SK-N-MC (cell line): ENCODE measurements at regions not wholly inside any gene's neighbourhood (a gene's known extent, or its start where the extent isn't known, plus 50 kb on each side); places are given as distances from the start of the nearest gene placed in this dataset.
"Not testable (repeated sequence)": the region's sequence is repeated elsewhere in the genome, so short reads cannot be mapped to it uniquely, and the experiment has no call there.

ENCODE experiments used
- DNase-seq: peaks from one replicate; pipeline ENCODE4 v3.0.0-alpha.2; 2011; ENCODE audit warnings: low read depth, low spot score
- H3K27ac ChIP-seq: fragments of 200-600 bp; sonication (generic); 2 replicates; pipeline ENCODE4 v1.5.1; 2016; ENCODE audit warnings: mixed run types
- H3K36me3 ChIP-seq: fragments of 200-600 bp; sonication (generic); 2 replicates; pipeline ENCODE4 v1.6.1; 2017; ENCODE audit warnings: antibody characterized with exemption, low read length, mixed read lengths; ENCODE audit not compliant: insufficient read depth
- H3K4me3 ChIP-seq: fragments of 200-600 bp; sonication (generic); 2 replicates; pipeline ENCODE4 v1.5.1; 2016
- H3K9ac ChIP-seq: fragments of 200-600 bp; sonication (generic); 2 replicates; pipeline ENCODE4 v1.8.0; 2017; ENCODE audit warnings: mixed run types, mixed read lengths; ENCODE audit not compliant: insufficient read length
- H3K9me3 ChIP-seq: fragments of 200-600 bp; sonication (generic); 2 replicates; pipeline ENCODE4 v1.6.1; 2017; ENCODE audit warnings: low read depth, mild to moderate bottlenecking, antibody characterized with exemption, low read length, moderate library complexity, mixed read lengths
- EZH2 ChIP-seq: fragments of 200-600 bp; sonication (generic); IDR thresholded peaks from one replicate; pipeline ENCODE4 v1.6.1; 2017; ENCODE audit warnings: antibody characterized with exemption
- FOXP2 ChIP-seq: optimal IDR thresholded peaks from 2 replicates; pipeline ENCODE3; 2011; ENCODE audit warnings: mild to moderate bottlenecking, moderate library complexity; ENCODE audit not compliant: insufficient read depth; ENCODE audit errors: extremely low read length, control extremely low read depth
- POLR2AphosphoS5 ChIP-seq: IDR thresholded peaks from 2 replicates; pipeline ENCODE4 v1.6.1; 2012; ENCODE audit warnings: mild to moderate bottlenecking, low read depth, low read length, borderline replicate concordance

DNA sequence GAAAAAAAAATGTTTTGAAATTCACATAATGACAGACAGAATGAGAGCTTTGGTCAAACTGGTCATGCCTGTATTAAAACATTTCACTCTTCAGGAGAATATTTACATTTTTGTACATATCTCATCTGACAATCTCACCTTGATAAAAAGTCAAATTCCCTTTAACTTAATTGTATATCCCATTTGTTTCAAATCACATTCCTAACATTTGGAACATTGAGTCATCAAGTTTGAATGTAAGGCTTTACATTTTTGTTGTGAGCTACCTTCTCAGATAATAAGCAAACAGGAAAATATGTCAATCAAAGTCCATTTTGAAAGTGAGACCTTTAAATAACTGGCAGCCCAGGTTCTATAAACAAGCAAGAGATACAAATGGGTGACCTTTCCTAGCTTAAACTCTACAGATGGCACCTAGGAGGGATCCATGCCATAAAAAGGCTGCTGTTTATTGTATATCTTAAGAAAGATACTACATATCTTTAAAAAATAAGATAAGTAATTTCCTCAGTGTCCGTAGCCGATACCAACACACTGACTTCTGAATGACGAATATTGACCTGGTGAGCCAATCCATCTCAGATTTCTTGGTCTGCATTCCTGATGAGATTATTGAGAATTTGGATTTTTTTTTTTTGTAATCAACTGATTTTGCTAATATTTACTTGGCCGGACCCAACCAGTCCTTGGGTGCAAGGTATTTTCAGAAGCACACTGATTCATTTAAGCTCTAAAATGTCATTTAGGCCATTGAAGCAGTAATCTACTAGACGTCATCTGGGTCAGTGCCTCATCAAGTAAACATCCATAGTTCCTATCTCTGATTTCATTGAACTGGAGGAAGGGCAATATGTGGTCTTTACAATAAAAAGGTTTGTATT is 259.6 kb downstream of the BTG1 start:
- Histone ChIP-seq H3K9ac (no peak overlapping the region), H3K4me3 (no peak overlapping the region), H3K9me3 (no peaks in the 10 kb centered on the region), H3K27ac (no peak overlapping the region), H3K36me3 (no peaks in the 10 kb centered on the region)
- DNase-seq = no peak
- no peak for TF ChIP-seq FOXP2

DNA sequence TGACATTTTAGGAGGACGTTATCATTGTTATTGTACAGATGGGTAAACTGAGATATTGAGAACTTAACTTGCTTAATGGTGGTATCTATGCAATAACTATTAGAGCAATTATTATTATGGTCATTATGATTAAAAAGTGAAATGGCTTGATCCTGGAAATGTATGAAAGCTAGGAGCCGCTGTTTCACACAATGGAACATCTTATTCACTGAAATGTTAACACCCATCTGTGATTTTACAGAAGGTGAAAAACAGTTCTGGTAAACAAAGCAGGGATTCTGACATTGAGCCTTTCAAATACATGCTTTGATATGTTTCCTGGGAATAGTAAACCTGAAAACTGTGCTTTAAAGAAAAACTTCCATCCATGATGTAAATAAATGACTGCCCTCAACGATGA is 261.4 kb downstream of the BTG1 start:
- H3K27ac ChIP-seq = no peak overlapping the region
- no peaks in the 10 kb centered on the region for H3K36me3 ChIP-seq
- no peak overlapping the region for H3K9ac ChIP-seq
- H3K4me3 ChIP-seq = no peak overlapping the region
- H3K9me3 ChIP-seq = no peaks in the 10 kb centered on the region
- TF ChIP-seq FOXP2 = no peak
- no peak for TF ChIP-seq POLR2AphosphoS5
- TF ChIP-seq EZH2 = no peak
- no peak for DNase-seq

DNA sequence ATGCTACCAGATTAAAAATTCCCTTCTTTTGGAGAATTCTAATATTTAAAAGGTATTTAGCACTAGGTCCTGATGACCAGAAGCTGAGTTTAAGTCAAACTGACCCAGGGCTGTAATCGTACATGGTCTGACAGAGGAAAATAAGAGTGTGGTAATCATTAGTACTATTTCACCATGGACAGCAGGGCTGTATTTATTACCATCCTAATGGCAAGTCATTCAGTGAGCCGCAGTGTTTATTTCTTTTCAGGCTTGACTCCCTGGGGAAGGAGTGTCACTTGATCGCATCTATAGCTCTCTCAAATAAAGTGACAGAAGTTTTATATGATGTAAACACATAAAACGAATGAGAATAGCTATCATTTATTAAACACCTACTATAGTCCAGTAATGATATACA is 261.8 kb downstream of the BTG1 start:
- DNase-seq = no peak
- H3K27ac ChIP-seq = no peak overlapping the region
- H3K4me3 ChIP-seq = no peak overlapping the region
- H3K9ac ChIP-seq = no peak overlapping the region
- TF ChIP-seq POLR2AphosphoS5 = no peak
- no peak for TF ChIP-seq EZH2
- TF ChIP-seq FOXP2 = no peak
- no peaks in the 10 kb centered on the region for H3K36me3 ChIP-seq
- no peaks in the 10 kb centered on the region for H3K9me3 ChIP-seq

DNA sequence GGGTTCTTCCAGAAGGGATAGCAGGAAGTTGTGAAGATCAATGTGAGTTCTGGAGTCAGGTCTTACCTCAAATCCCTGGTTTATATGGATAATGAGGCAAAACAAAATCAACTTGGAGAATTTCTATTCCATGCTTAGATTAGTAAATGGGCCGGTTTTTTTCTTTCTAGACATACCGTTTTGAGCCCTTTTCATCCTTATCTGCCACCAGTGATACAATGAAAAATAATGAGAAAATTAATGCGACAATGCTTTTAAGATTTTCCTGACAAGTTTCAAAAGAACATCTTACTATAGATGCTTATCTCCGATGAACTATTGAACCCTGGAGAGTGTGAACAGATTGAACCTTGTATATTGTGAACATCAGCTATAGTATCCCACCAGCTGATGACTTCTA is 262.7 kb downstream of the BTG1 start:
- TF ChIP-seq POLR2AphosphoS5 = no peak
- no peak for TF ChIP-seq FOXP2
- no peak for TF ChIP-seq EZH2
- Histone ChIP-seq H3K9me3 (no peaks in the 10 kb centered on the region), H3K27ac (no peak overlapping the region), H3K4me3 (no peak overlapping the region), H3K36me3 (no peaks in the 10 kb centered on the region), H3K9ac (no peak overlapping the region)
- no peak for DNase-seq

DNA sequence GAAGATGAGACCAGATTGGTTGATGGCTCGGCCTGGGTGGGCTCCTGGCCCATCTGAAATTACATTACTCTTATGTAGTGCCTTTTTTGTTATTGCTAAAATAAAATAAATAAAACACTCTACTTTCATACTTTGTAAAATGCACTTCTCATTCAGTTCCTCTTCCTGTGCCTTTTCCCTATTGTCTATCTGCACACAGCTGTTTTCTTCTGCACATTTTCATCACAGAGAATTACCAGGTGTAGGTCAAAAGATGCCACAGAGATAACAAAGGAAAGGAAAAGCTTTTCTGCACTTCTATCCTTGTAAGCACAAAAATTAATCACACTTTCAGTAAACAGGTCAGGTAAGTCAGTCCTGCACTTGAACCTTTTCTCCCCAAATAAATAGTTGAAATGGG is 265.1 kb downstream of the BTG1 start:
- TF ChIP-seq FOXP2 = no peak
- TF ChIP-seq POLR2AphosphoS5 = no peak
- TF ChIP-seq EZH2 = no peak
- H3K27ac ChIP-seq = no peak overlapping the region
- no peak overlapping the region for H3K4me3 ChIP-seq
- H3K9me3 ChIP-seq = no peaks in the 10 kb centered on the region
- no peaks in the 10 kb centered on the region for H3K36me3 ChIP-seq
- H3K9ac ChIP-seq = no peak overlapping the region
- no peak for DNase-seq

DNA sequence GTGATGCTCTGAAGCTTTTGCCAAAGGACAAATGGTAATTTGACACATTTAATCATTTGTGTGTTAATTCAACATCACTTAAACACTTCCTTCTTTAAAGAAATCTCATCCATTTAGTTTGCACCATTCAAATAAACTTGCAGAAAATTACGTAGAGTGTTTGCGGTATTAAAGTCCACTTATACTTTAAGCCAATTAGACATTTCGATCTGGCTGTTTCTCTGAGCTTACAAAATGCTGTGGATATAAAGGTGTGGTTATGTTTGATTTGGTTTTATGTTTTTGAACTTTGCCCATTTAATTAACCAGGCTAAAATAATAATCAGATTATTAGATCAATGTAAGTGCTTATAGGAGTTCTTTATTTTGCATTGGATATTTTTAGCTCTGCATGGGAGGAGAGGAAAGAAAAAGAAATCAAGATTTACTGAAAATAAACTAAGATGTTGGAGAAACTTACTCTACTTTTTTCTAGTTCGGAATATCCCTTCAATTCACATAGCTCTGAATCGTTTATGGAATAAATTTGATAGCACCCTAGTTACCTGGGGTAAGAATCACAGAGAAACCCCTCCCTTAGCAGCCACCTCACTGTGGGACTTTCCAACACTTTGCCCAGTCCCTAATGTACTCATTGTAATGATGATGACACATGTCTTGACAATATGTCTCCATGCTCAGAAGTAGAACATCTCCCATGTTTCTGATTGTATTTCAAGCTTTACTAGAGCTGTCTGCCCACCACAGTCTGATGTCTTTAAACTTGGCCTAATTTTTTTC is 268.0 kb downstream of the BTG1 start:
- H3K9ac ChIP-seq = no peak overlapping the region
- DNase-seq = no peak
- no peak overlapping the region for H3K27ac ChIP-seq
- H3K9me3 ChIP-seq = no peaks in the 10 kb centered on the region
- no peaks in the 10 kb centered on the region for H3K36me3 ChIP-seq
- H3K4me3 ChIP-seq = no peak overlapping the region
- TF ChIP-seq EZH2 (no peak), POLR2AphosphoS5 (no peak), FOXP2 (no peak)

DNA sequence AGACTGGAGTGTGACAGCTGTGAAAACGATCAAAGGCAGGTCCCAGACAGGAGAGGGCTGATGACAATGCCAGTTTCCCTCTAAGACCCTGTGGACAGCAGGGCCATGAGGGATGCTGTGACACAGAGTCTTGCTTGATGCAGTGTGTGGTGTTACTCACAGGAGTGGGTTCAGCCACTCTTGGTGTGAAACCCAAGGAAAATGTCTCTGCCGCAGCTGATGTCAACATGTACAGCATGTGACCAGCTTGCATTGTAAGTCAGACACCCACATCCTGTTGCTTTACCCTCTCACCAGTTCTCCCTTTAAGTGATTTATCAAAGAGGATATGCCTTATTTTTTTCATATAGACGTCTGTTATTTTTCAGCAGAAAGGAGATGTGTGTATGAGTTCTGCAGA is 268.6 kb downstream of the BTG1 start:
- no peak for DNase-seq
- Histone ChIP-seq H3K27ac (no peak overlapping the region), H3K9me3 (no peaks in the 10 kb centered on the region), H3K9ac (no peak overlapping the region), H3K4me3 (no peak overlapping the region), H3K36me3 (no peaks in the 10 kb centered on the region)
- TF ChIP-seq EZH2 = no peak
- no peak for TF ChIP-seq FOXP2
- TF ChIP-seq POLR2AphosphoS5 = no peak

DNA sequence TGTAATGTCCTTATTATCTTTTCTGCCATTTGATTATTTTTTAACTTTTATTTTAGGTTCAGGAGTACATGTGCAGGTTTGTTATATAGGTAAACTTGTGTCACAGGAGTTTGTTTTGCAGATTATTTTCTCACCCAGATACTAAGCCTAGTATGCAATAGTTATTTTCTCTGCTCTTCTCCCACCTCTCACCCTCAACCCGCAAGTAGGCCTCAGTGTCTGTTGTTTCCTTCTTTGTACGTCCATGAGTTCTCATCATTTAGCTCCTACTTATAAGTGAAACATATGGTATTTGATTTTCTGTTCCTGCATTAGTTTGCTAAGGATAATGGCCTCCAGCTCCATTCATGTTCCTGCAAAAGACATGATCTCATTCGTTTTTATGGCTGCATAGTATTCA is 270.0 kb downstream of the BTG1 start:
- not testable (repeated sequence) for H3K4me3 ChIP-seq, DNase-seq, H3K9me3 ChIP-seq, H3K36me3 ChIP-seq, H3K27ac ChIP-seq, H3K9ac ChIP-seq
